Heart right ventricle (tissue), 16 donors: ENCODE measurements at regions not wholly inside any gene's neighbourhood (a gene's known extent, or its start where the extent isn't known, plus 50 kb on each side); places are given as distances from the start of the nearest gene placed in this dataset.

Experiments
- ATAC-seq, 8 donors: fragments of 200-7000 bp; cut with Tn5 transposase; one replicate each; pipeline ENCODE4 v1.9.1; 2020; ENCODE audit warnings: mild to moderate bottlenecking in 8 of 8, moderate library complexity in 8 of 8, moderate number of reproducible peaks in 1 of 8
- DNase-seq, 2 donors: peaks; one replicate each; pipeline ENCODE4 v3.0.0-alpha.2; 2020
- H3K27ac ChIP-seq, 10 donors: fragments of 200-600 bp; sonication (generic) in 2 of 10; one replicate each; pipeline versions ENCODE4 v1.5.0 to v1.8.0; 2020 to 2022; ENCODE audit warnings: mild to moderate bottlenecking in 3 of 10
- H3K27me3 ChIP-seq, 7 donors: fragments of 200-600 bp; one replicate each; pipeline ENCODE4 v1.8.0; 2021 to 2022; ENCODE audit warnings: mild to moderate bottlenecking in 2 of 7
- H3K36me3 ChIP-seq, 9 donors: fragments of 200-600 bp; sonication (generic) in 1 of 9; one replicate each; pipeline versions ENCODE4 v1.5.0 to v1.8.0; 2020 to 2022; ENCODE audit warnings: mild to moderate bottlenecking in 2 of 9
- H3K4me1 ChIP-seq, 9 donors: fragments of 200-600 bp; sonication (generic) in 1 of 9; one replicate each; pipeline versions ENCODE4 v1.5.0 to v1.8.0; 2020 to 2022; ENCODE audit warnings: mild to moderate bottlenecking in 4 of 9
- H3K4me3 ChIP-seq, 10 donors: fragments of 200-600 bp; sonication (generic) in 2 of 10; one replicate each; pipeline versions ENCODE4 v1.5.0 to v1.8.0; 2020 to 2022; ENCODE audit warnings: mild to moderate bottlenecking in 7 of 10, moderate library complexity in 2 of 10
- H3K9me3 ChIP-seq, 11 donors: fragments of 200-600 bp in 10 of 11; sonication (generic) in 2 of 11; one replicate each; pipeline versions ENCODE4 v1.5.0 to v1.8.0; 2013 to 2022; ENCODE audit warnings: mild to moderate bottlenecking in 2 of 11, control low read depth in 1 of 11, moderate library complexity in 1 of 11
- WGBS, 2 donors: extraction: QIAGEN DNeasy Blood & Tissue Kit; methylation state at CpG; one replicate each; pipeline ENCODE4 v1.1.7; 2013; ENCODE audit warnings: inconsistent platforms in 1 of 2; 5-methylcytosine and 5-hydroxymethylcytosine counted together
- intact Hi-C, 10 donors: fragments of 100-400 bp; cut with DNase I; formaldehyde crosslinking; loops; one replicate each; pipeline versions ENCODE4 v1.11.1 to v1.14.2; 2022
- TF ChIP-seq, protein P1 (sequence below), 9 donors: fragments of 200-600 bp; sonication (generic) in 2 of 9; IDR thresholded peaks; one replicate each; pipeline versions ENCODE4 v1.5.0 to v1.8.0; 2021 to 2022; ENCODE audit warnings: antibody characterized with exemption in 9 of 9, mild to moderate bottlenecking in 5 of 9, moderate library complexity in 1 of 9
- donor health status: Arrhythmogenic right ventricular cardiomyopathy.
- donor health status: ischemic (EF 13 %, LVEDD 7.1; RV severe dilation, severe dysfunction).
- donor health status: healthy with polysubstance abuse.
- donor health status: DM: no; HTN: yes; CAD: no.
- donor health status: DM: no; HTN: no; CAD: no.
- donor health status: ischemic (EF 25% LVEDD 6.9; RV normal size, moderate dysfunction).
- donor health status: ischemic (EF 25% LVEDD 5.7; RV mildly dilated, moderate dysfunction).
- donor health status: healthy.
- donor health status: DM: yes; HTN: yes; CAD: no.
- donor health status: Ischemic cardiomyopathy.
- donor health status: ischemic (EF 35%, LVEDD 5.7; RV mildly dilated, moderate dysfunction).
- donor health status: nonischemic (EF 11% LVEDD 7.7; RV severe dilation, severe dysfunction).
- donor health status: DM: yes; HTN: yes; CAD: no.
- donor health status: PGD.
- donor health status: ischemic (EF 29% LVEDD 5.4; RV normal size, mild dysfunction).
- donor health status: nonischemic (EF 23%, LVEDD 6.1; RV moderate dilation, normal function).

DNA sequence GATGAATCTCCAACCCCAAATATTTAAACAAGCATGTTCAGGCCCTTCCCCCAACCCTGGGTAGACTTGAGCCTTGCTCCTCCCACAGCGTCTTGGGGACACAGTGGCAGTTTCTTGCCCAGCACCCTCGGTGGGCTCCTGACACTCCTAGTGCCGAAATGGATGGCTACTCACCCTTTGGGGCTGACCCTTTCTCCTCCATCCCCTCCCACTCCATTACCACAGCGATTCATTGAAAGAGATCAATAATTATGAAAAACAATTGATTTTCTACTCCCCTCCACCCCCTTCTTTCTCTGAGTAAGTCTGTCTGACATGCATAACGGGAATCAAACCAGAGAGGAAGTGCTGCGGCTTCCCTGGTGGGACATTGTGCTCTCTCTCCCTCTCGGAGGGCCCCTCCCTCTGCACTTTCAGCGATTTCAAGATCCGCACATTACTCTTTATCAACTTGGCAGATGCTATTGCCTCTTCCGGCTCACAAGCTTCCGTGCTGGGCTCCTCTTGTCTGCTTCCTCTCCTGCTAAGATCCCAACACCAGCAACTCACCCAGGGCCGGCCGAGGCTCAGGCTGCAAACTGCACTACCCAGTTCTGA lies 79.0 kb upstream of the PLXNA4 start:
- Histone ChIP-seq H3K4me1 (peaks cover 0 to 23% (median 8%) of the 10 kb centered on the region in 9 donors), H3K27ac (peak overlapping the region in 1 of 10 donors; percentile 70), H3K27me3 (no peaks in the 10 kb centered on the region), H3K4me3 (peak overlapping the region in 6 of 10 donors; percentile 8 to 22 (median 14)), H3K36me3 (no peaks in the 10 kb centered on the region), H3K9me3 (peaks cover 0 to 11% (median 0%) of the 10 kb centered on the region in 11 donors)
- 14 to 15% methylated on average over 13 of the region's 13 CpGs for WGBS, 2 donors
- DNase-seq (peak; percentile 29 to 34), ATAC-seq (peak; percentile 64 to 82 (median 70))
- TF ChIP-seq, protein P1, sequence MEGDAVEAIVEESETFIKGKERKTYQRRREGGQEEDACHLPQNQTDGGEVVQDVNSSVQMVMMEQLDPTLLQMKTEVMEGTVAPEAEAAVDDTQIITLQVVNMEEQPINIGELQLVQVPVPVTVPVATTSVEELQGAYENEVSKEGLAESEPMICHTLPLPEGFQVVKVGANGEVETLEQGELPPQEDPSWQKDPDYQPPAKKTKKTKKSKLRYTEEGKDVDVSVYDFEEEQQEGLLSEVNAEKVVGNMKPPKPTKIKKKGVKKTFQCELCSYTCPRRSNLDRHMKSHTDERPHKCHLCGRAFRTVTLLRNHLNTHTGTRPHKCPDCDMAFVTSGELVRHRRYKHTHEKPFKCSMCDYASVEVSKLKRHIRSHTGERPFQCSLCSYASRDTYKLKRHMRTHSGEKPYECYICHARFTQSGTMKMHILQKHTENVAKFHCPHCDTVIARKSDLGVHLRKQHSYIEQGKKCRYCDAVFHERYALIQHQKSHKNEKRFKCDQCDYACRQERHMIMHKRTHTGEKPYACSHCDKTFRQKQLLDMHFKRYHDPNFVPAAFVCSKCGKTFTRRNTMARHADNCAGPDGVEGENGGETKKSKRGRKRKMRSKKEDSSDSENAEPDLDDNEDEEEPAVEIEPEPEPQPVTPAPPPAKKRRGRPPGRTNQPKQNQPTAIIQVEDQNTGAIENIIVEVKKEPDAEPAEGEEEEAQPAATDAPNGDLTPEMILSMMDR (IDR thresholded peaks at IDR 0.05) = no peak
- intact Hi-C loops = no loop called here

DNA sequence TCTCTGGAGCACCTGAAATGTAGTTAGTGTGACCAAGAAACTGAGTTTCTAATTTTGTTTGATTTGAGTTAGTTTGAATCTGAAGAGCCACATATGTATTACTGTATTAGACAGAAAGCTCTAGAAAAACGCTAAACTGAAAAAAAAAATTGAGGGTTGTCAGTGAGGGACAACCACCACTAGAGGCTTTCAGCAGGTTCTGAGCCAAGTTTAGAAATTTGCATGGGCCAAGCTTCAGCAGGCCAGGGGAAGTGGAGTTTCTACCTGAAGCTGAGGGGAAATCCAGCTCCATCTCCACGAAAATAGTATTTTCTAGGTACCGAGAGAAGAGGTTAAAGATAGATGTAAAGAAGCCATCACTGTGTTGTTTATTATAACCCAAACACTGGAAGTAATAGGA lies 77.9 kb upstream of the PLXNA4 start:
- H3K9me3 ChIP-seq = peaks cover 0 to 11% (median 0%) of the 10 kb centered on the region in 11 donors
- ATAC-seq = no peak
- intact Hi-C loops = no loop called here
- H3K4me1 ChIP-seq = peaks cover 0 to 25% (median 8%) of the 10 kb centered on the region in 9 donors
- no peak for DNase-seq
- TF ChIP-seq, protein P1 (IDR thresholded peaks at IDR 0.05) = peak in 4 of 9 donors; percentile 18 to 28 (median 24)
- H3K36me3 ChIP-seq = no peaks in the 10 kb centered on the region
- no peak overlapping the region for H3K27ac ChIP-seq
- no peak overlapping the region for H3K4me3 ChIP-seq
- no peaks in the 10 kb centered on the region for H3K27me3 ChIP-seq
- 59 to 61% methylated on average over 3 of the region's 3 CpGs for WGBS, 2 donors

DNA sequence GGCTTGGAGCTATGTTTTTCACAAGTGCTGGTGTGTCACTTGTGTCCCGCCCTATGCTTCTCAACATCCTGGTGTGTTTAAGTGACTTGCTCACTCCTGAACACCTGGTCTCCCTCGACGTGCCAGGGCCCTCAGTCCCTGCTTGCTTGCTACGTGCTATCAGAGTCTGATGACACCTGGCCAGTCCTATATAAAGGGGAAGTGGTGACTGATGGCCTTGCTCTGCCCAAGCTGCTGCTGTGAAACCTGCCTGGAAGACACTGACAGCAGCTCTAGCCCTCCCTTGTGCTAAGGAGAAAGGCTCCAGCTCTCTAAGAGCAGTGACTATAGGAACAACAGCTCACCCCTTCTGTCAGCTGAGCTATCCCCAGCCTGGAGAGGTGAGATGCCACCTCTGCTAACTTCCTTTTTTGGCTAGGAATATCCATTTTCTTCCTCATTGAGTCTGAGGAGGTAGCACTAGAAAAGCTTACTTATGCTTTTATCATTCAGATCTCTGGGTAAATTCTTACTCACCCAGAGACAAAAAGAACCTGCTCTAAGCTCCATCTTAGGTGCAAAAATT lies 77.2 kb upstream of the PLXNA4 start:
- Histone ChIP-seq H3K9me3 (peaks cover 0 to 8% (median 0%) of the 10 kb centered on the region in 11 donors), H3K36me3 (no peaks in the 10 kb centered on the region), H3K27me3 (peaks cover 0 to 1% (median 0%) of the 10 kb centered on the region in 7 donors), H3K4me3 (no peak overlapping the region), H3K4me1 (peaks cover 0 to 25% (median 8%) of the 10 kb centered on the region in 9 donors), H3K27ac (no peak overlapping the region)
- WGBS, 2 donors = 85 to 87% methylated on average over 4 of the region's 4 CpGs
- intact Hi-C loops = no loop called here
- TF ChIP-seq, protein P1 (IDR thresholded peaks at IDR 0.05) = no peak
- ATAC-seq (no peak), DNase-seq (no peak)

DNA sequence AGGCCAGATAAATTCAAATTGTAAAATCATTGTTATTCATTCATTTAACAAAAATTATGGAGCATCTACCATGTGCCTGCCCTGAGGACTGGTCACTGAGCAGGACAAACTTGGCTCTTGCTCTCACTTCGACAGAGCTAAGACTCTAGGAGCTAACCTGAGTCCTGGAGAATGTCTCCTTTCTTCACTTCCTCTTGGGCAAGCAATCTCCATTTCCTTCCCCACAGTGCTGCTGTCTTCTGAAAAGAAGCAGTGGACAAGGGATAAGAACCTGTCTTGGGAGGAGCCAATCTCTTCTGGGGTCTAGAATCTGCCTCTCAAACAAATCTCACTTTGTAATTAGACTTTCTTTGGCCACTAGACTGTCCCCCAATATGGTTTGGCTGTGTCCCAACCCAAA lies 76.2 kb upstream of the PLXNA4 start:
- Histone ChIP-seq H3K27ac (no peak overlapping the region), H3K4me1 (peaks cover 0 to 25% (median 8%) of the 10 kb centered on the region in 9 donors), H3K27me3 (peaks cover 0 to 4% (median 0%) of the 10 kb centered on the region in 7 donors), H3K4me3 (no peak overlapping the region), H3K36me3 (no peaks in the 10 kb centered on the region), H3K9me3 (no peaks in the 10 kb centered on the region)
- DNase-seq (no peak), ATAC-seq (no peak)
- intact Hi-C loops = no loop called here
- TF ChIP-seq, protein P1 (IDR thresholded peaks at IDR 0.05) = no peak
- 61 to 67% methylated on average over 1 of the region's 1 CpG for WGBS, 2 donors
